Medulla oblongata (tissue), 1 donor: ENCODE measurements at regions not wholly inside any gene's neighbourhood (a gene's known extent, or its start where the extent isn't known, plus 50 kb on each side); places are given as distances from the start of the nearest gene placed in this dataset.
"Not testable (repeated sequence)": the region's sequence is repeated elsewhere in the genome, so short reads cannot be mapped to it uniquely, and the experiment has no call there.

Source experiments
- DNase-seq: peaks from one replicate; pipeline ENCODE4 v3.0.0-alpha.2; 2015; ENCODE audit errors: extremely low spot score

DNA sequence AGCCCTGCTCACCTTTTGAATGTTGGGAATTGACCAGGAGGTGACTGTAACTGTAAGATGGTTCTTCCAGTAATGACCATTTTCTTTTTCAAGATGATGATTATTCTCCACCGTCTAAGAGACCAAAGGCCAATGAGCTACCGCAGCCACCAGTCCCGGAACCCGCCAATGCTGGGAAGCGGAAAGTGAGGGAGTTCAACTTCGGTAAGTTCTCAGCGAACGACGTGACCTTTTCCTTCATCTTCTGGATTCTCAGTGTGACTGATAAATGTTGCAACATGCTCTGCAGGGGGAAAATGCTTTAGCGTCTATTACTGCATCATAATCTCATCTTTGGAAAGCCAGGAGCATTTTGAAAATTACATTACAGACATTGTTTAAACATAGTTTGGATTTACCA is 89.5 kb upstream of the SPDYE9 start:
- DNase-seq, result not testable (repeated sequence)

DNA sequence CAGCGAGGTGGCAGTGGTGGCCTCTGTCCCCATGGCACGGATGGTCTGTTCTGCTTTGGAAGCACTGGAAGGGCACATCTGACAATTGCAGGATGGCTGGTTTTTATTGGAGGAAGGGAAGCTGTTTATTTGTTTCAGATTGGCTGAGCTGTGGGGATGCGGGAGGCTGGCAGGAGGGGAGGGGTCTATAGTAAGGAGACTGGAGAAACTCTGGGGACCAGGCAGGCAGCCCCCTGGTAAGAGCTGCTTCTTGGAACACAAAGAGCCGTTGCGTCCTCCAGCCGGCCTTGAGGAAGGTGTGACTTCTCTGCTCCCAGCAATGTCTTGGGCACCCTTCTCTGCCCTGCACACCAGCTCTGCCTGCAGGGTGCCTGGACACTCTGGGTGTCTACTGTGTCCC is 85.1 kb upstream of the SPDYE9 start:
- not testable (repeated sequence) for DNase-seq

DNA sequence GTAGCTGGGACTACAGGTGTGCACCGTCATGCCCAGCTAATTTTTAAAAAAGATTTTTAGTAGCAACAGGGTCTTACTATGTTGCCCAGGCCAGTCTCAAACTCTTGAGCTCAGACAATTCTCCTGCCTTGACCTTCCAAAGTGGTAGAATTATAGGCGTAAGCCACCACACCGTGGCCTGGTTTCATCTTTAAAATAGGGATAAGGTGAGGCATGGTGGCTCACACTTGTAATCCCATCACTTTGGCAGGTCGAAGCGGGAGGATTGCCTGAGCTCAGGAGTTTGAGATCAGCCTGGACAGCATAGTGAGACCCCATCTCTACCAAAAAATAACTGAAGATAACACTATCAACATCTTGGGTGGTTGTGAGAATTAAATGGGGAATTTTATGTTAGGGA is 84.6 kb upstream of the SPDYE9 start:
- not testable (repeated sequence) for DNase-seq

DNA sequence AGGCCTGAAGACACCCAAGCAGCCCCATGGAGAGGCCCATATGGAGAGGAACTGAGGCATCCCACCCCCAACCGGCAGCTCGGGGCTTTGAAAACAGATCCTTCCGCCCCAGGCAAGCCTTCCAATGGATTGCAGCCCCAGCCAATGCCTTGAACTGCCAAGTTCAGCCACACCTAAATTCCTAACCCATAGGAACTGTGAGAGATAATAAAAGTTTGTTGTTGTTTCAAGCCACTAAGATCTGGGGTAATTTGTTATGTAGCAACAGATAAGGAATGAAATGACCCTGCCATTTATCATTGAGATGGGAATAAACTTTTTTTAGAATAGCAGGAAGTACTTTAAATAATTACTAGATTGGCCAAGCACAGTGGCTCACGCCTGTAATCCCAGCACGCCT is 80.3 kb upstream of the SPDYE9 start:
- DNase-seq, result not testable (repeated sequence)

DNA sequence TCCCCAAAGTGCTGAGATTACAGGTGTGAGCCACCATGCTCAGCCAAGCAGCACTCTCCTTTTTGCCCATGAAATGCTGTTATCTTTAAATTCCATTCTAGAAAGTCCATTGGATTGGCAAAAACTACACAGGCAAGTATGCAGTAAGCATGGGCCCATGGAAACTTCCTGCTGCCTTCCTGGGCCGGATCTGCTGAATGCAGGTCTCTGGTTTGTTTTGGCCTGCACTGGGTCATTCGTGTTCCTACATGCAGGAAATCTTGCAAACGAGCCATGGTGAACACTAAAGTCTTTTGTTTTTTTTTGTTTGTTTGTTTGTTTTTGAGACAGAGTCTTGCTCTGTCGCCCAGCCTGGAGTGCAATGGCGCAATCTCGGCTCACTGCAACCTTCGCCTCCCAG is 76.8 kb upstream of the SPDYE9 start:
- DNase-seq, result not testable (repeated sequence)

DNA sequence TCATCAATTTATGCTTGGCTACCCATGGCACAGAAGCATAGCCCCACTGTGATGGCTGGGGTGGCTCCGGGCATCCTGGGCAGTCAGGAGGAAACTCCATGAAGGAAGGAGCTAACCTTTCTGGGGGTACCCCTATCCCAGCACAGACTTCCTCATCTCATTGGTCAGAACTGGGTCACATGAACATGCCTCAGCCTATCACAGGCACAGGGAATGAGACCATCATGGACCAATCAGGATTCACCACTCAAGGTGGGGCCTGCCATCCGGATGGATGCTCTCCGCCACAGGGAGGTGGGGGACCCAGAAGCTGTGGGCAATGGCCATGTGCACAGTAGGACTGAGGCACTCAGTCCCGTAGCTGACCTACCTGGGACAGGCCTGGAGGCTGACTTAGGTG is 75.9 kb upstream of the SPDYE9 start:
- DNase-seq, result not testable (repeated sequence)

DNA sequence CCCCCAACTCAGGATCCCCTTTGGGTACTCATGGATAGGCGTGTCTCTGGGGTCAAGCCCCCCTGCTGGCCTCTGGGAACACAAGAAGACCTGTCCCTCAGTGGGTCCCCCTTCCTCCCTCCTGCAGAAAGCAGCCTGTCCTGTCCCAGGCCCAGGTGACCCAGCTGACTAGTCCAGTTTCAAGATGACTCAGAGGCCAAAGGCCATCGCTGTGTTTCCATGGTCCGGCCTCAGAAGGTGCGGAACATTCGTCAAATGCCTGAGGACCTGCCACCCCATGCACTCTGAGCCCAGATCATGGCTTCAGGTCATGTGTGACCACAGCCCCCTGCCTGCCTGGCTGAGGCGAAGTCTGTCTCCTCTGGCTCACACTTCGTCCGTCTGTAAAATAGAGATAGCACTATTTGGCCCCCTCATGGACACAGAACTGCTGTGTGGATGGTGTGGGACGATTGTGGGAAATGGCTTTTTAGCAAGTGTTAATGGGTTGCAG is 71.4 kb upstream of the SPDYE9 start:
- DNase-seq, result not testable (repeated sequence)

DNA sequence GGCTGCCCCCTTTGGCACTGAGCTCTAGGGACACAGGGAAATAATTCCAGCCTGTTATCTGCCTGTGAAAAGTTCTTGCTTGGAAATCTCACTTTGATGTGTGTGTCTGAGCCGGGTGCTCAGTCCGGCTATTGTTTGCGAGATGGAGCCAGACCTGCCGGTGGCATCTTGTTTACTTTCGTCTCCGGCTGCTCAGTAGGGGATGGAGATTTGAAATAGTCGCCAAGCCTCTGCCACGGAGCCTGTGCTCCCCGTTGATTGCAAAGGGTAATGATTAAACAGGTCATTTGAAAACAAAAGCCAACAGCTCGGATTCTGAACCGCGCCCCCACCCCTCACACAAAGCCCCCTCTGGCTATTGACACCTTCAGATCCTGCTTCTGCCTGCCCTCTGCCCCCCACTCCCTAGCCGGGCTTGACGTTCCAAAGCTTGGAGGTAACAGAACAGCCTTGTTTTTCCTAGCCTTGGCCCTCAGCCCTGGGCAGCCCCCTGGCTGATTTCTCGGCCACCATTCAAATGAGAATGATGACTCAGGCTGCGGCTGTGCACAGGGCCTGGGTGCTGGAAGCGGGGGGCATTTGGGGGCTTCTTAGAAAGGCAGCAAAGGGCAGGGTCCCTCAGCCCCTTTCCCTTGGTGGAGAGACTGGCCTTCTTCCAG is 70.8 kb upstream of the SPDYE9 start:
- not testable (repeated sequence) for DNase-seq

DNA sequence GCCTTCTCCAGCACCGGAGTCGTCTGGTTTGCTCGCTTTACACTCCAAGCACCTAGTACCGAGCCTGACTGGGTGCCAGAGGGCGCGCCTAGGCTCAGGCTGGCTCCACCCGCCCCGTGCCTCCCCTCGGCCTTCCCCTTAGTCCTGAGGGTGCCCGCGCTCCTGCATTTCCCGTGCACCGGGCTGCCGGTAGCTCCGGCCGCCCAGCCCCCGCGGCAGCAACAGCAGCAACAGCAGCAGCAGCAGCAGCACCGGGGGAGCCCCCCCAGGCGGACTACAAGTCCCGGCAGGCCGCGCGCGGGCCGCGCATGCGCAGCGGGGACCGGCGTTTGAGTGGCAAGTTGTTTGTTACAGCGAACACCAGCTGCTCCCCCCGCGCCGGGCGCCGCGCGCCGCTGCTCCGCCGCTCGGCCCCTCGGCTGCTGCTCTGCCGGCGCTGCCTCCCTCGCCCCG is 68.8 kb upstream of the SPDYE9 start:
- DNase-seq, result peak; percentile 59

DNA sequence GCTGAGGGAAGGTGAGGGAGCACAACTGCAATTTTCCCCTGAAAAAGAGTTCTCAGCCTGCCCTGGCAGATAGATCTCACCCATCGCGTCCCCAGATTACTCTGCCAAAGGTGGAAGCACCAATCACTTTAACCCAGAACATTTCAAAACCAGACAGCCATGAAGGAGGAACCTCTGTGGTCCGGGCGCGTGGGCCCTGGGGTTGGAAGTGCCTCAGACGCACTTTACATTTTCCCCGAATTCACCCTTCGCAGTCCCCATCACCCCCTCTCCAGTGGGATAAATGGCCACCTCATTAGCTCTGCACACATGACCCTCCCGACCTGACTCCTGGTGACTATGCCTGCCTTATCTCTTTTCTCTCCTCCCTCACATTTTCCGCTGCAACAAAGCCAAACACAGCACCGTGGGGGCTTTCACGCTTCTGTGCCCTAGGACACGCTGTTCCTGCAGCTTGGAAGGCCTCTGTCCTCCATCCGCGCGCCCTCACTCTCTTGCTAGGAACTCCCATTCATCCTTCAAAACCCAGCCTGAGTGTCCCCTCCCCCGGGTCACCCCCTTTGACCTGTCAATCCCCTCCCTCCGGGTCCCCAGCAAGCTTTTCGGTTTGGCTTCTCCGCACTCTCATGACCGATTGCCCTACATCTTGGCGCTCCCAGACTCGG is 68.2 kb upstream of the SPDYE9 start:
- not testable (repeated sequence) for DNase-seq

DNA sequence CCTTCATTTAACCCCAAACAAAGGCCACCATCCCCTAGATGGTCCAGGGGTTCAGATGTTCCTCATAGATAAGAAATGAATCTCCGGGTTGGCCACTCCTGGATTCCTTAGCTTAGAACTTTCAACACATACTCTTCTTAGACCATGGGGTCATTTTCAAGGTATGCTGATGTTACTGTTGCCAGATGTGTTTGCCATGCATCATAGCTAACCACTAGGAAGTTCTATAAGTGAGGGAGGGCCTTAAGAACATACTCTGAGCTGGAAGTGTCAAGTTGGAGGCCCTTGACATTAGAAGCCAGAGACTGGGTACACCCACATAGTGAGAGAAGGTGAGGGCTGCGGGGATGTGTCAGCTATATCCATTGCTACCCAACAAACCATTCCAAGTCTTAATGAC is 62.7 kb upstream of the SPDYE9 start:
- not testable (repeated sequence) for DNase-seq

DNA sequence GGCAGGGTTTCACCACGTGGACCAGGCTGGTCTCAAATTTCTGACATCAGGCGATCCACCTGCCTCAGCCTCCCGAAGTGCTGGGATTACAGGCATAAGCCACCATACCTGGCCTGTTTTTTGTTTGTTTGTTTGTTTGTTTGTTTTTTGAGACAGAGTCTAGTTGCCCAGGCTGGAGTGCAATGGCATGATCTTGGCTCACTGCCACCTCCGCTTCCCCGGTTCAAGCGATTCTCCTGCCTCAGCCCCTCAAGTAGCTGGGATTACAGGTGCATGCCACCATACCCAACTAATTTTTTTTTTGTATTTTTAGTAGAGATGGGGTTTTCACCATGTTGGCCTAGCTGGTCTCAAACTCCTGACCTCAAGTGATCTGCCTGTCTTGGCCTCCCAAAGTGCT is 61.8 kb upstream of the SPDYE9 start:
- not testable (repeated sequence) for DNase-seq

DNA sequence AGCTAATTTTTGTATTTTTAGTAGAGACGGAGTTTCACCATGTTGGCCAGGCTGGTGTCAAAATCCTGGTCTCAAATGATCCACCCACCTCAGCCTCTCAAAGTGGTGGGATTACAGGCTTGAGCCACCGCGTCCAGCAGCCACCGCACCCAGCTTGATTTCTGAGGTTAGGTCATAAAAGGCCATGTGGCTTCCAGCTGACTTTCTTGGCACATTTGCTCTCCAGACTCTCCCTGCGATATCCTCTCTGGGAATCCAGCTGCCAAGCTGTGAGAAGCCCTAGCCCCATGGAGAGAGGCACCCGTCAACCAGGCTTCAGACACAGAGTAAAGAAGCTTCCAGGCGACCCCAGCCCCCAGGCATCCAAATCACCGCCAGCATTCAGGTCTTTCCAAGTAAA is 58.2 kb upstream of the SPDYE9 start:
- DNase-seq, result not testable (repeated sequence)

DNA sequence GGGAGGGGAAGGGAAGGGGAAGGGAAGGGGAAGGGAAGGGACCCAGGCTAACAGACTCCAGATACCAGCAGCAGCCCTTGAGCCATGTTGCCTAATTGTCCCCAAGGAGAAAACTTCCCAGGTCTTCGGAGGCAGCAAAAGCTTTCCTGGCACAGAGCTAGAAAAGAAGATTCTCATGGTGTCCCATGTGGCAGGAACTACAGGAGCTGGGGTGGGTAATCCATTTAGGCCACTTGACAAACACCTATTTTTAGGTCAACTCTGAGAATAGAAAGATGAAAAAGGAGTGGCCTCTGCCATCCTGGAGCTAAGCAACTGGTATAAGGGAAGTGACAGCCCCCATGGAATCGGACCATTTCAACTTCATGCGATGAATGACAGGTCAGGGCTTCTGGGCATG is 52.1 kb upstream of the SPDYE9 start:
- DNase-seq, result not testable (repeated sequence)
